ENCODE measurements at regions not wholly inside any gene's neighbourhood (a gene's known extent, or its start where the extent isn't known, plus 50 kb on each side); places are given as distances from the start of the nearest gene placed in this dataset.

GRCh38 chr15:62826561-62826960 is 216.0 kb upstream of the TPM1 start:
- no peak overlapping the region for H2AFZ ChIP-seq (ENCODE audit: low read length)

GRCh38 chr15:62828364-62828763 is 214.2 kb upstream of the TPM1 start:
- Histone ChIP-seq H3K4me1 (ENCODE audit: low read length) (no peaks in the 10 kb centered on the region), H2AFZ (ENCODE audit: low read length) (no peak overlapping the region), H3K27me3 (replicated peaks; ENCODE audit: insufficient read depth, low read length) (no peaks in the 10 kb centered on the region), H3K9me2 (replicated peaks; ENCODE audit: insufficient read depth, low read length) (no peaks in the 10 kb centered on the region), H3K4me3 (ENCODE audit: low read length) (no peak overlapping the region), H3K79me2 (ENCODE audit: low read length) (no peaks in the 10 kb centered on the region), H3K4me2 (ENCODE audit: low read depth, low read length) (no peak overlapping the region), H3F3A (ENCODE audit: insufficient read depth, low read length) (no peaks in the 10 kb centered on the region), H3K36me3 (replicated peaks; ENCODE audit: insufficient read depth, low read length) (no peaks in the 10 kb centered on the region), H3K9ac (ENCODE audit: low read length) (no peak overlapping the region), H3K9me3 (replicated peaks; ENCODE audit: insufficient read depth, low read length) (no peaks in the 10 kb centered on the region), H4K20me1 (ENCODE audit: insufficient read depth, low read length) (no peaks in the 10 kb centered on the region), H3K27ac (ENCODE audit: low read length) (no peak overlapping the region)
- DNase-seq: no peak
- TF ChIP-seq EZH2 (optimal IDR thresholded peaks at IDR 0.05; ENCODE audit: low read depth, low read length) (no peak), EZH2phosphoT487 (IDR thresholded peaks at IDR 0.05; ENCODE audit: low read length) (no peak), CTCF (IDR thresholded peaks at IDR 0.05; ENCODE audit: low read length) (no peak)

More at GRCh38 chr15:62826561-62826960, 216.0 kb upstream of the TPM1 start:
- H3K9ac ChIP-seq (ENCODE audit: low read length): no peak overlapping the region
- no peaks in the 10 kb centered on the region for H3K9me2 ChIP-seq (replicated peaks; ENCODE audit: insufficient read depth, low read length)
- H3K4me2 ChIP-seq (ENCODE audit: low read depth, low read length): no peak overlapping the region
- H4K20me1 ChIP-seq (ENCODE audit: insufficient read depth, low read length): no peaks in the 10 kb centered on the region
- H3K79me2 ChIP-seq (ENCODE audit: low read length): no peaks in the 10 kb centered on the region
- no peaks in the 10 kb centered on the region for H3K27me3 ChIP-seq (replicated peaks; ENCODE audit: insufficient read depth, low read length)
- no peak overlapping the region for H3K27ac ChIP-seq (ENCODE audit: low read length)
- H3F3A ChIP-seq (ENCODE audit: insufficient read depth, low read length): no peaks in the 10 kb centered on the region
- TF ChIP-seq CTCF (IDR thresholded peaks at IDR 0.05; ENCODE audit: low read length): no peak
- no peak for TF ChIP-seq EZH2 (optimal IDR thresholded peaks at IDR 0.05; ENCODE audit: low read depth, low read length)
- TF ChIP-seq EZH2phosphoT487 (IDR thresholded peaks at IDR 0.05; ENCODE audit: low read length): no peak
- DNase-seq: no peak
- H3K36me3 ChIP-seq (replicated peaks; ENCODE audit: insufficient read depth, low read length): no peaks in the 10 kb centered on the region
- no peaks in the 10 kb centered on the region for H3K4me1 ChIP-seq (ENCODE audit: low read length)
- no peak overlapping the region for H3K4me3 ChIP-seq (ENCODE audit: low read length)
- no peaks in the 10 kb centered on the region for H3K9me3 ChIP-seq (replicated peaks; ENCODE audit: insufficient read depth, low read length)

- Histone ChIP-seq H3K4me1 (ENCODE audit: low read length) (no peaks in the 10 kb centered on the region), H3K27ac (ENCODE audit: low read length) (no peak overlapping the region), H2AFZ (ENCODE audit: low read length) (no peak overlapping the region), H3K4me3 (ENCODE audit: low read length) (no peak overlapping the region), H3F3A (ENCODE audit: insufficient read depth, low read length) (no peaks in the 10 kb centered on the region), H3K79me2 (ENCODE audit: low read length) (no peaks in the 10 kb centered on the region), H3K36me3 (replicated peaks; ENCODE audit: insufficient read depth, low read length) (no peaks in the 10 kb centered on the region), H3K27me3 (replicated peaks; ENCODE audit: insufficient read depth, low read length) (no peaks in the 10 kb centered on the region), H3K9me2 (replicated peaks; ENCODE audit: insufficient read depth, low read length) (no peaks in the 10 kb centered on the region), H3K9ac (ENCODE audit: low read length) (no peak overlapping the region), H3K4me2 (ENCODE audit: low read depth, low read length) (no peak overlapping the region), H3K9me3 (replicated peaks; ENCODE audit: insufficient read depth, low read length) (no peaks in the 10 kb centered on the region), H4K20me1 (ENCODE audit: insufficient read depth, low read length) (no peaks in the 10 kb centered on the region)
- TF ChIP-seq CTCF (IDR thresholded peaks at IDR 0.05; ENCODE audit: low read length): no peak
- TF ChIP-seq EZH2phosphoT487 (IDR thresholded peaks at IDR 0.05; ENCODE audit: low read length): no peak
- TF ChIP-seq EZH2 (optimal IDR thresholded peaks at IDR 0.05; ENCODE audit: low read depth, low read length): no peak
- DNase-seq: no peak
Measured at GRCh38 chr15:62832231-62832630, 210.3 kb upstream of the TPM1 start.

All from MM.1S (cell line).